ENCODE measurements at regions not wholly inside any gene's neighbourhood (a gene's known extent, or its start where the extent isn't known, plus 50 kb on each side); places are given as distances from the start of the nearest gene placed in this dataset.

GRCh38 chr5:142421228-142421617 is 96.4 kb upstream of the SPRY4 start:
- CTCF ChIA-PET (ENCODE audit: low intra/inter-chr PET ratio) = no interaction called here
- in situ Hi-C loops (cut with MboI) (no loop called here), intact Hi-C loops (cut with micrococcal nuclease) (no loop called here)
- no peaks in the 10 kb centered on the region for H3K79me2 ChIP-seq (ENCODE audit: control insufficient read depth, insufficient read depth, low read length)
- 9% methylated on average over 5 of the region's 5 CpGs for WGBS (ENCODE audit: insufficient coverage, low coverage, missing lambda C conversion rate)
- no peak for TF ChIP-seq ZNF121 (CRISPR knock-in tag; conservative IDR thresholded peaks at IDR 0.05)
- no peak for TF ChIP-seq MEF2D (tag; conservative IDR thresholded peaks at IDR 0.05; ENCODE audit: low read depth)
- TF ChIP-seq RUNX1 (IDR thresholded peaks at IDR 0.05; ENCODE audit: low read depth) = no peak
- no peak for TF ChIP-seq ZNF217 (CRISPR knock-in tag; IDR thresholded peaks at IDR 0.05)
- peak; percentile 32; the same call in 1 of the 2 replicates for TF ChIP-seq ARID1B (IDR thresholded peaks at IDR 0.05)
- TF ChIP-seq NFIC (IDR thresholded peaks at IDR 0.05) = peak; percentile 61
- TF ChIP-seq REST (IDR thresholded peaks at IDR 0.05; ENCODE audit: borderline replicate concordance) = no peak
- no peak for TF ChIP-seq REST (CRISPR knock-in tag; IDR thresholded peaks at IDR 0.05; ENCODE audit: low read depth)
- peak; percentile 36; the same call in 1 of the 2 replicates for TF ChIP-seq SMARCA4 (IDR thresholded peaks at IDR 0.05)
- TF ChIP-seq SMARCE1 (IDR thresholded peaks at IDR 0.05) = peak; percentile 23; the same call in 1 of the 2 replicates
- 0 out of 4 replicates have a peak, but pooled peaks of 1 of the 2 experiments have one; percentile 35 for TF ChIP-seq RCOR1 (IDR thresholded peaks at IDR 0.05; ENCODE audit: borderline replicate concordance in 1 of 2, low read depth in 2 of 2, low read length in 2 of 2)
- TF ChIP-seq CTBP1 (IDR thresholded peaks at IDR 0.05; ENCODE audit: borderline replicate concordance) = peak; percentile 33; the same call in 1 of the 2 replicates
- peak in 1 of 2 experiments; percentile 85; a peak in 2 of 4 replicates for TF ChIP-seq FOXA3 (CRISPR knock-in tag; conservative IDR thresholded peaks at IDR 0.05 in 1 of 2, IDR thresholded peaks at IDR 0.05 in 1 of 2)
- no peak for ATAC-seq
- FAIRE-seq = no peak
- POLR2A ChIA-PET = interaction anchor here (0.6 to 1.2 kb wide), 4 partner anchors 8 to 96 kb away, joined by 3 to 4 read pairs (median 3); partner anchors contain the start of gene SPRY4
- BruUV-seq (replicated peaks) = no TSS peak
- H3K27me3 ChIP-seq (ENCODE audit: control insufficient read depth in 2 of 2, insufficient read depth in 2 of 2, low read length in 2 of 2) = 0 out of 5 replicates have a peak, but pooled peaks cover 0 to 2% of the 10 kb centered on the region in 2 experiments
- no peak for DNase-seq (ENCODE audit: extremely low read depth in 1 of 4, low spot score in 3 of 4)
- no peaks in the 10 kb centered on the region for H4K20me1 ChIP-seq (replicated peaks; ENCODE audit: control insufficient read depth, insufficient read depth, low read length)
- H3K4me3 ChIP-seq = no peak overlapping the region
- no peak overlapping the region for H3K27ac ChIP-seq (ENCODE audit: extremely low read depth, low read depth, low read length)
- no peak overlapping the region for H3K9ac ChIP-seq (ENCODE audit: insufficient read depth in 1 of 2, low read depth in 2 of 2, low read length in 2 of 2)
- H3K4me1 ChIP-seq (replicated peaks in 1 of 2; ENCODE audit: control insufficient read depth in 2 of 2, insufficient read depth in 2 of 2, low read length in 2 of 2) = no peaks in the 10 kb centered on the region; a peak in 2 of 5 replicates
- no peaks in the 10 kb centered on the region for H3K9me1 ChIP-seq (ENCODE audit: control insufficient read depth, insufficient read depth, low read length)
- H3K4me2 ChIP-seq (ENCODE audit: insufficient read depth, low read length) = no peak overlapping the region
- no peaks in the 10 kb centered on the region for H3K9me3 ChIP-seq (replicated peaks; ENCODE audit: control insufficient read depth, insufficient read depth, low read depth, low read length)
- H3K36me3 ChIP-seq (ENCODE audit: control insufficient read depth, insufficient read depth, low read length) = no peaks in the 10 kb centered on the region
- no peak overlapping the region for H2AFZ ChIP-seq (ENCODE audit: low read depth, low read length)

Data from K562 (cell line).